ENCODE measurements at regions not wholly inside any gene's neighbourhood (a gene's known extent, or its start where the extent isn't known, plus 50 kb on each side); places are given as distances from the start of the nearest gene placed in this dataset.

- TF ChIP-seq, protein P1, sequence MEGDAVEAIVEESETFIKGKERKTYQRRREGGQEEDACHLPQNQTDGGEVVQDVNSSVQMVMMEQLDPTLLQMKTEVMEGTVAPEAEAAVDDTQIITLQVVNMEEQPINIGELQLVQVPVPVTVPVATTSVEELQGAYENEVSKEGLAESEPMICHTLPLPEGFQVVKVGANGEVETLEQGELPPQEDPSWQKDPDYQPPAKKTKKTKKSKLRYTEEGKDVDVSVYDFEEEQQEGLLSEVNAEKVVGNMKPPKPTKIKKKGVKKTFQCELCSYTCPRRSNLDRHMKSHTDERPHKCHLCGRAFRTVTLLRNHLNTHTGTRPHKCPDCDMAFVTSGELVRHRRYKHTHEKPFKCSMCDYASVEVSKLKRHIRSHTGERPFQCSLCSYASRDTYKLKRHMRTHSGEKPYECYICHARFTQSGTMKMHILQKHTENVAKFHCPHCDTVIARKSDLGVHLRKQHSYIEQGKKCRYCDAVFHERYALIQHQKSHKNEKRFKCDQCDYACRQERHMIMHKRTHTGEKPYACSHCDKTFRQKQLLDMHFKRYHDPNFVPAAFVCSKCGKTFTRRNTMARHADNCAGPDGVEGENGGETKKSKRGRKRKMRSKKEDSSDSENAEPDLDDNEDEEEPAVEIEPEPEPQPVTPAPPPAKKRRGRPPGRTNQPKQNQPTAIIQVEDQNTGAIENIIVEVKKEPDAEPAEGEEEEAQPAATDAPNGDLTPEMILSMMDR (conservative IDR thresholded peaks at IDR 0.05), result no peak
- TF ChIP-seq ZFX (IDR thresholded peaks at IDR 0.05), result no peak
These were observed 770.2 kb downstream of the BCL11B start for GRCh38 chr14:98501836-98502235.
